Islet precursor cell (in vitro differentiated cells): ENCODE measurements at regions not wholly inside any gene's neighbourhood (a gene's known extent, or its start where the extent isn't known, plus 50 kb on each side); places are given as distances from the start of the nearest gene placed in this dataset.
"Not testable (repeated sequence)": the region's sequence is repeated elsewhere in the genome, so short reads cannot be mapped to it uniquely, and the experiment has no call there.

ENCODE experiments used
- DNase-seq: peaks from one replicate; pipeline ENCODE4 v3.0.0-alpha.2; 2018

DNA sequence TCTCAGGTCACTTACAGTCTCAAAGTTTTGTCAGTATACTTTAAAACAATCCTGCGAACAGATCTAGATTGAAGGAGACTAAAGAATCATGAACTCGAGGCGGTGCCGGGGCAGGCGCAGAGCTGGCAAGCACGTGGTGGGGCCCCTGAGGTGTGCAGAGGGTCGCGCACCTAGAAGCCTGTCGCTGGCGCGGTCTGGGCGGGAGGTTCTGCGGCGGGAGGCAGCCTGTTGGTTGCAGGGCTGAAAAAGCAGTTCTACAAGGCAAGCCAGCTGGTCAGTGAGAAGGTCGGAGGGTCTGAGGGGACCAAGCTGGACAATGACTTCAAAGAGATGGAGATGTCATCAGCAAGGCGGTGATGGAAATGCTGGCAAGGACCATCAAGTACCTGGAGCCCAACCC, 147.0 kb downstream of the GOSR1 start:
- peak; percentile 38 for DNase-seq

DNA sequence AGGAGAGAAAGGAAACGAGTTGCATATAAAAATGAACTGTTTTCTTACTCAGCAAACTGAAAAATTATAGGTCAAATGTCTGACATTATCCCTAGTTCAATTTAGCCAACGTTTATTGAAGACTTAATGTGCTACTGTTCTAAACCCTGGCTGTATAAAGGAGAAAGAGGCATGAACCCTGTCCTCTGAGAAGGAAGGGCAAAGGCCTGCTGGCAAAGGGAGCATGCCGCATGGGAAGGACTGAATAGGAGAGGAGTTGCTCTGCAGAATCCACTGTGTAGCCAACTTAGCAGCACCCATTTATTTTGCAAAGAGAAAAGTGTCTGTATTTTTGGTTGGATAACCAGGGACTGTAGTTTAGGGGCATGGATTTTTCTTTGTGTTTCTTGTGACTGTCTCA, 132.5 kb downstream of the GOSR1 start:
- not testable (repeated sequence) for DNase-seq

DNA sequence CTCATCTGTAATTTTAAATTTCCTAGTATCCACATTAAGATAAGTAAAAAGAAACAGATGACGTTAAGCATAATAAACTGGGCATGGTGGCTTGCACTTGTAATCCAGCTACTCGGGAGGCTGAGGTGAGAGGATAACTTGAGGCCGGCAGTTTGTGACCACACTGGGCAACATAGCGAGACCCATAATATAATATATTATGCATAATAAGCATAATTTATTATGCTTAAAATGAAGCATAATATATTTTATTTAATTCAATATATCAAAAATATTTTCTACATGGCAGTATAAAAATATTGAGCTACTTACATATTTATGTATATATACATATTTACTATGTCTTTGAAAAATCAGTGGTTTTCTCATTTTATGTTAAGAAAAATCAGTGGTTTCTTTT, 128.3 kb downstream of the GOSR1 start:
- no peak for DNase-seq

DNA sequence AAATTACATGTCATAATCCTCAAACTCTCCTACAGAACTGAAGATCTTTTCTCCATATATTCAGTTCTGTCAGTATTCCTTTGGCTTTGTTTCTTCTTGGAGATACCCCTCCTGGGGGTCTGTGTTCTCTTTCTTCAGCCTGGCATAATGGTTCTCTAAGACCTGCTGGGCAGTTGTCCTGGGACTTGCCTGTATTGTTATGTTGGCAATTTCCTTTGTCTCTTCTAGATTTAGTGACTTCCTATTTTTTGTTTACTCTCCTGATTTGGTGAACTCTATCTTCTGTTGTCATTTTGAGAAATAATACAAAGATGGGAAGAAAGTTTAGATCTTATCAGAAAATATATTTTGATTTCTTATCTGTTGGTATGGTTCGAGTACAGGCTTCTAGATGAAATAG, 127.8 kb downstream of the GOSR1 start:
- DNase-seq: no peak

DNA sequence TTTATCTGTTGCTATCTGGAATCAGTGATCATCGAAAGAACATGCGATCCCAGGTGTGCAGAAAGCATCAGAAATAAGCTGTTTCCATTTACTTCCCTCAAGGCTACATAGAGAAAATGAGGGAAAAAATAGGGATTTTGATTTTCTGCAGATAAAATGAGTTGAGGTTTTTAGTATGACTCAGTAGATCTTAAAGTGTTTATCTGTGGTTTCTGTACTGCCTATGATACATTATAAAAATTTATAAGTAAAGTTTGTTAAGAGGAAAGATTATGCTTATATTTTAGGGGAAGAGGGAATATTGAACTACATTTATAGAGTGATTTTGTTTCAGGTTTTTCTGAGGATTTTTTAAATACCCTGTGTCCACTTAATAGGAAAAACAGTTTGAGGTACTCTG, 125.2 kb downstream of the GOSR1 start:
- not testable (repeated sequence) for DNase-seq

DNA sequence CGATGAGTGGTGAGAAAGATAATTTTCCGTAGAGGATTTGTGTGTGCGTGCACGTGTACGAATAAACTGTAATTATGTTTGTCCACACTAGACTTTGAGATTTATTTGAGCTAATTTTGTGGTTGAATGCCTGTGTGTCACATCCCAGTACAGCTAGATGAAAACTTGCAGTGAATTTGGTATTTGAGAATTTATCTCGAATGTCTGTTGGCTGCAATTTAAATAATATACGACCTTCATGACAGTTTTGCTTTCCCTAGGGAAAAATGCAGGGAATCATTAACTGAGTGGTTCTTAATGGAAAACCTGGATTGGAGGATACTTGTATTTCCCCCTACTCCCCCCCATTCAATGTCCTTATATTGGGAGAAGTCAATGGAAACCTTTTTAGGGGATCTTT, 124.8 kb downstream of the GOSR1 start:
- DNase-seq: not testable (repeated sequence)

DNA sequence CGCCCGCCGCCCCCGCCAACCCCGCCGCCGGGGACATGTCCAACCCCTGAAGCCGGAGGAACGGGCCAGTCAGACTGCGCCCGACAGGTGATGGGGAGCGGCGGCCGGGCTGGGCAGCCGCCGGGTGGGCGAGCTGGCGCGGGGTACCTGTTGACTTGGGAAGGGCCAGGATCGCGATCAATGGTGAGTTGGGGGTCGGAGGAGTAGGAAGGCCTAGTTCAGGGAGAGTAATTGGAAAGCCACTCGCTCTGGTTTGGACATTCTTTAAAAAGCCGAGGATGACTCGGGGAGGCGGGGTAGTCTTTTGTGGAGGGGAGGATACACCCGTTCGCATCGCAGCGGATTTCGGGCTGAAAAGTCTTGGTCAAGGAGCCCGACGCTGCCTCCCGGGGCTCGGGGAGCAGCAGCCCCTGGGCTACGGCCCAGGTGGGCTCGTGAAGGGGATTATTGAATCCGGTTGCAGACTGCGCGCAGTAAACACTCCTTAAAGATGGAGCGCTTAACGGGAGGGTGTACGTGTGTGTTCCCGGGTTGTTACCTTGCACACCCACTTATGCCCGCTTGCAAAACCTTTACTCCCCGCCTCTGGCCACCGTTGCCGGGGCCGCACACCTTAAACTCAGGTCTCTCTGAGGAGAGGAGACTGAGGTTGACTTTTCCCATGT, 123.8 kb downstream of the GOSR1 start:
- peak; percentile 64 for DNase-seq

DNA sequence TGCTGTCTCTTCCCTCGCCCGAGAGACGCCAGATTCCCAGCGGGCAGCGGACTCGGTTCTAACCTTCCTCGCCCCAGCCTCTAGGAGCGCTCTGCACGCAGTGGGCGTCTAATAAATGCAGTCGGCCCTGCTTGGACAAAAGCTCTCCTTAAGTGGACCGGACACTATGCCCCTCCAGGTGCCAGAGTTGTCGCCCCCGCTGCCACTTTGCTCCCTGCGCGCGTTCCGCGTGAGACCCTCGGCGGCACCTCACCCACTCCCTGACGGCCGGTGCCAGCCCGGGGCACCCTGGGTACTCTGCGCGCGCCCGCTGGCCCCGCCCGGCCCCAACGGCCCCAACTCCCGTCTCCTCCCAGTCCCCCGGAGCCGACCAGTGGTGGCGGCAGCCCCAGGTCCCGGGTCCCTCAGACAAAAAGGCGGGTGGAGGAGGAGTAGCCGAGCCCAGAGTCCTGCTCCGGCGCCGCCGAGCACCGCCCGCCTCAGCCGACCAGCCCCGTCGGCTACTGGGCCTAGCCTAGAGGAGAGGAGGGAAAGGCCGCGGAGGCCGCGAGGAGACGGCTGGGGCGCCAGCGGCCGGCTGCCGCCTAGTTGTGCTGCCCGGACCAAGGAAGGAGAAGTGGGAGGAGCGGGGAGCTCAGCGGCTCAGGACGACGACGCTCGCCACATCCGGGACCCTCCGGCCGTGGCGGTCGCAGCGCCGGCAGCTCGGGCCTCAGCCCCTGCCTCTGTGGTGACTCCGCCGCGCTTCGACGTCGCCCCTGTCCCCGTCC, 123.0 kb downstream of the GOSR1 start:
- DNase-seq: peak; percentile 95

DNA sequence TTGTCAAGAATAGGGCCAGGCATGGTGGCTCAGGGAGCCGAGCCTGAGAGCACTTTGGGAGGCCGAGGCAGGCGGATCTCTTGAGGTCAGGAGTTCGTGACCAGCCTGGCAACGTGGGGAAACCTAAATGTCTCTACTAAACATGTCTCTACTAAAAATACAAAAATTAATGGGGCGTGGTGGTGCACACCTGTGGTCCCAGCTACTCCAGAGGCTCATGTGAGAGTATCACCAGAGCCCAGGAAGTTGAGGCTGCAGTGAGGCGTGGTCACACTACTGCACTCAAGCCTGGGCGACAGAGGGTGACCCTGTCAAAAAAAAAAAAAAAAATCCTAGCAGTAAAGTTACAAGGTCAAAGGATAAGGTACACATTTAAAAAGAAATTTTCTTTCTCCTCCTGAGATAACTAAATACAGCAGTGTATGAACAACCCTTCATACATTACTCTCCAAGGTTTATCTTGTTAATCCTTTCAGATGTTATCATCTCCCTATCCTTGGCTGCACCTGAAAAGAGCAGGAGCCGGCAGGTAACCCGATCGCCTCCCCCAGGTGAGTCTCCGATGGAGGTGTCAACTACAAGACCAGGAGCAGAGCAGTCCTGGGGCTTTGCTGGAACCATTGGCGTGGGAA, 122.3 kb downstream of the GOSR1 start:
- no peak for DNase-seq

DNA sequence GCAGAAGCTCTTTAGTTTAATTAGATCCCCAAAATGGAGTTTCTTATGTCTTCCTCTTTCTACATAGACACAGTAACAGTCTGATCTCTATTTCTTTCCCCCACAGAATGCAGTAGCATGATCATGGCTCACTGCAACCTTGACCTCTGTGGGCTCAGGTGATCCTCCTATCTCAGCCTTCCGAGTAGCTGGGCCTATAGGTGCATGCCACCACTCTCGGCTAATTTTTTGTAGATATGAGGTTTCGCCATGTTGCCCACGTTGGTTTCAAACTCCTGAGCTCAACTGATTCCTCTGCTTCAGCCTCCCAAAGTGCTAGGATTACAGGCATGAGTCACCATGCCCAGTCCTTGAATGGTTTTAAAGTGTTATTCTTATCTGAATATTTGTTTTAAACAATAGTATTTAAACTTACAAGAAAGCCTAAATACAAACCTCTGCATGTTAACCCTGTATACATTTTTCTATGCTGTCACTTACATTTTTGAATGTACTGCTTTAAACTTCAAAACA, 120.6 kb downstream of the GOSR1 start:
- DNase-seq: no peak

DNA sequence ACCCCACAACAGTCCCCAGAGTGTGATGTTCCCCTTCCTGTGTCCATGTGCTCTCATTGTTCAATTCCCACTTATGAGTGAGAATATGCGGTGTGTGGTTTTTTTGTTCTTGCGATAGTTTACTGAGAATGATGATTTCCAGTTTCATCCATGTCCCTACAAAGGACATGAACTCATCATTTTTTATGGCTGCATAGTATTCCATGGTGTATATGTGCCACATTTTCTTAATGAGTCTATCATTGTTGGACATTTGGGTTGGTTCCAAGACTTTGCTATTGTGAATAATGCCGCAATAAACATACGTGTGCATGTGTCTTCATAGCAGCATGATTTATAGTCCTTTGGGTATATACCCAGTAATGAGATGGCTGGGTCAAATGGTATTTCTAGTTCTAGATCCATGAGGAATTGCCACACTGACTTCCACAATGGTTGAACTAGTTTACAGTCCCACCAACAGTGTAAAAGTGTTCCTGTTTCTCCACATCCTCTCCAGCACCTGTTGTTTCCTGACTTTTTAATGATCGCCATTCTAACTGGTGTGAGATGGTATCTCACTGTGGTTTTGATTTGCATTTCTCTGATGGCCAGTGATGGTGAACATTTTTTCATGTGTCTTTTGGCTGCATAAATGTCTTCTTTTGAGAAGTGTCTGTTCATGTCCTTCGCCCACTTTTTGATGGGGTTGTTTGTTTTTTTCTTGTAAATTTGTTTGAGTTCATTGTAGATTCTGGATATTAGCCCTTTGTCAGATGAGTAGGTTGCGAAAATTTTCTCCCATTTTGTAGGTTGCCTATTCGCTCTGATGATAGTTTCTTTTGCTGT, 120.0 kb downstream of the GOSR1 start:
- DNase-seq: not testable (repeated sequence)

DNA sequence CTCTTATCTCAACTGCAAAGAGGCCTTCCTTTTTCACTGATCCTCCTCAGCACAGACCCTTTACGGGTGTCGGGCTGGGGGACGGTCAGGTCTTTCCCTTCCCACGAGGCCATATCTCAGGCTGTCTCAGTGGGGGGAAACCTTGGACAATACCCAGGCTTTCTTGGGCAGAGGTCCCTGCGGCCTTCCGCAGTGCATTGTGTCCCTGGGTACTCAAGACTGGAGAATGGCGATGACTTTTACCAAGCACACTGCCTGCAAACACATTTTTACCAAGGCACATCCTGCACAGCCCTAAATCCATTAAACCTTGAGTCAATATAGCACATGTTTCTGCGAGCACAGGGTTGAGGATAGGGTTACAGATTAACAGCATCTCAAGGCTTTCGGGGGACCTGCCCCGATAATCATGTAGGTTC, 117.8 kb downstream of the GOSR1 start:
- DNase-seq: not testable (repeated sequence)

DNA sequence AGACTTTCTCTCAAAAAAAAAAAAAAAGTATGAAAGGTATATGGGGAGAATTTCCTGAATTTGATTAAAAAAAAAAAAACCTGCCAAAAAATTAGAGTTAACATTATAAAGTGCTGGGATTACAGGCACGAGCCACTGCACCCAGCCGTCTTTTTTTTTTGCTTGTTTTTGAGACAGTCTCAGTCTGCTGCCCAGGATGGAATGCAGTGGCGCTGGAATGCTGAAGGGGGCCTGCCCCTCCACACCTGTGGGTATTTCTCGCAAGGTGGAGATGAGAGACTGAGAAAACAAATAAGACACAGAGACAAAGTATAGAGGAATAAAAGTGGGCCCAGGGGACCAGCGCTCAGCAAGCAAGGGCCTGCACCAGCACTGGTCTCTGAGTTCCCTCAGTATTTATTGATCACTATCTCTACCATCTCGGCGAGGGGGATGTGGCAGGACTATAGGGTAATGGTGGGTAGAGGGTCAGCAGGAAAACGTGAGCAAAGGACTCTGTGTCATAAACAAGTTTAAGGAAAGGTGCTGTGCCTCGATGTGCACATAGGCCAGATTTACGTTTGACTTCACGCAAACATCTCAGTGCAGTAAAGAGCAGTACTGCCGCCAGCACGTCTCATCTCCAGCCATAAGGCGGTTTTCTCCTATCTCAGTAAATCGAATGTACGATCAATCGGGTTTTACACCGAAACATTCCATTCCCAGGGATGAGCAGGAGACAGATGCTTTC, 117.2 kb downstream of the GOSR1 start:
- peak; percentile 67 for DNase-seq

DNA sequence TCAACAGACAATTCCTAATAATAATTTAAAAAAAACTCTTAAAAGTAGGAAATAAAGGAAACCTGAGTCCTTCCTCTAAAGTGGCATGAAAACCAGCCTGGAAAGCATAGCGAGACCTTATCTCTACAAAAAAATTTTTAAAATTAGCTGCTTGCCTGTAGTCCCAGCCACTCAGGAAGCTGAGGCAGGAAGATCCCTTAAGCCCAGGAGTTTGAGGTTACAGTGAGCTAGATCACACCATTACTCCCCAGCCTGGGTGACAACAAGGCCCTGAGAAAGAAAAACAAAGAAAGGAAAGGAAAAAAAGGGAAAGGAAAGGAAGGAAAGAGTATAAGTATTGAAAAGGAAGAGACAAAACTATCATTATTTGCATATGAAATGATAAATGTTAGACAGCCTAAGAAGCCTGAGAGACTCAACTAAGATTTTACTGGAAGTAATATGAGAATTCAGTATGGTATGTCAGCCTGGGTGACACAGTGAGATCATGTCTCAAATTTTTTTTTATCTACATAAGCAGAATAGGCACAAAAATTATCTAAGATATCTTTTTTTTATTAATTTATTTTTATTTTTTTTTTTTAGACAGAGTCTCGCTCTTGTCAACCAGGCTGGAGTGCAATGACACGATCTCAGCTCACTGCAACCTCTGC, 113.0 kb downstream of the GOSR1 start:
- no peak for DNase-seq

DNA sequence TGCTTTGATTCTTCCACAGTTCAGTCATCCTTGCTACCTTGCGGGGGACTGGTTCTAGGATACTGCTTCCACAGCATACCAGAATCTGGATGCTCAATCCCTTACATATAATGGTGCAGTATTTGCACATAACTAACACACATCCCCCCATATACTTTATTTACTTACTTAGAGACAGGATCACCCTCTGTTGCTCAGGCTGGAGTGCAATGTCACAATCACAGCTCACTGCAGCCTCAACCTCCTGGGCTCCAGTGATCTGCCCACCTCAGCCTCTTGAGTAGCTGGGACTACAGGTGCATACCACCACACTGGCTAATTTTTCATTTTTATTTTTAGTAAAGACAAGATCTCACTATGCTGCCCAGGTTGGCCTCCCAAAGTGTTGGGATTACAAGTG, 112.2 kb downstream of the GOSR1 start:
- DNase-seq: no peak

DNA sequence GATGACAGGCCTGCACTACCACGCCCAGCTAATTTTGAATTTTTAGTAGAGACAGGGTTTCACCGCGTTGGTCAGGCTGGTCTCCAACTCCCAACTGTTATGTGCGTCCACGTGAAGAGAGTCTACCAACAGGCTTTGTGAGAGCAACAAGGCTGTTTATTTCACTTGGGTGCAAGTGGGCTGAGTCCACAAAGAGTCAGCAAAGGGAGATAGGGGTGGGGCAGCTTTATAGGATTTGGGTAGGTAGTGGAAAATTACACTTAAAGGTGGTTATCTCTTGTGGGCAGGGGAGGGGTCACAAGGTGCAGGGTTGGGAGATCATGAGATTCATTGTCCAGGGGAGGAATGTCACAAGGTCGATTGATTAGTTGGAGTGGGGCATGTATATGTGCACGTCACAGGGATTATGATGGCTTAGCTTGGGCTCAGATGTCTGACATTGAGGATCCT, 111.6 kb downstream of the GOSR1 start:
- no peak for DNase-seq

DNA sequence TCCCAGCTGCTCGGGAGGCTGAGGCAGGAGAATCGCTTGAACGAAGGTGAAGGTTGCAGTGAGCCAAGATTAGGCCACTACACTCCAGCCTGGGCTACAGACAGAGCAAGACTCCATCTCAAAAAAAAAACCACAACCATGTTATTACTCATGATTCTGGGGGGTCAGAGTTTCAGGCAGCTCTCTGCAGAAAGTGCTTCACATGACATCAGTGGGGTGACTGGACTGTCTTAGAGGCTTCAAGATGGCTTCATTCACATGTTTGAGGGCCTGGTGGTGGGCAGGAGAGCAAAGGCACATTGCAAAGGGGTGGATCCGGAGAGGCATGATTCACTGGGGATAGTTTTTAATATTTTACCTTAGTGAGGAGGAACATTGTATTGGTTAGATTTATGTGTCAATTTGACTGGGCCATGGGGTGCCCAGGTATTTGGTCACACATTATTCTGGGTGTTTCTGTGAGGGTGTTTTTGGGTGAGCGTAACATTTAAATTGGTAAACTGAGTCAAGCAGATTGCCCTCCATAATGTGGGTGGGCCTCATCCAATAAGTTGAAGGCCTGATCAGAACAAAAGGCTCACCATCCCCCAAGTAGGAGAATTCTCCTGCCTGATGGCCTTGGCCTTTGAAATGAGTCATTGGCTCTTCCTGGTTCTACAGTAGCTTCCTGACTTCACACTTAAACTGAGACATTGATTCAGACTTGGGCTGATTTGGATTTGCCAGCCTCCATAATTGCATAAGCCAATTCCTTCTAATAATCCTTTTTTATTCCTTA, 109.8 kb downstream of the GOSR1 start:
- no peak for DNase-seq

DNA sequence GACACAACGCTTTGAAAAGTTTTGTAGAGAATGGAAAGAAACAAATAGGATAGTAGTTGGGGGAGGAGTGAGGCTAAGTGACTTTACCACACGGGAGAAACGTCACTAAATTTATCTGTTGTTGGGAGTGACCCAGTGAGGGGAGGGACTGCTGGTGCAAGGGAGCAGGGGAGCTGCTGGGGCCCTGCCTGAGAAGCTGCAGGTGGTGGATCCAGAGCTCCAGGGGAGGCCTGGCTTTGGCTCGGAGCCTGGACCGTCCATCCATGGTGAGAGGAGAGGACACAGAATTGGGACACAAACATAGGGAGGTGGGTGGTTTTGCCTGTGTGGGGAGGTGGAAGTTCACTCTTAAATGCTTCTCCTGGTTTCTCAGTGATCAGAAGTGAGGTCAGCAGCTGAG, 107.6 kb downstream of the GOSR1 start:
- no peak for DNase-seq

DNA sequence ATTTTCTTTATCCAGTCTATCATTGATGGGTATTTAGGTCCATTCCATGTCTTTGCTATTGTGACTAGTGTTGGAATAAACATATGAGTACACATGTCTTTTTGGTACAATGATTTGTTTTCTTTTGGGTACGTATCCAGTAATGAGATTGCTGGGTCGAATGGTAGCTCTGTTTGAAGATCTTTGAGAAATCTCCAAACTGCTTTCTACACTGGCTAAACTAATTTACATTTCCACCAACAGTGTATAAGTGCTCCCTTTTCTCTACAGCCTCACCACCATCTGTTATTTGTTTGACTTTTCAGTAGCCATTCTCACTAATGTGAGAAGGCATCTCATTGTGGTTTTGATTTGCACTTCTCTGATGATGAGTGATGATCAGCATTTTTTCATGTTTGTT, 103.7 kb downstream of the GOSR1 start:
- DNase-seq: no peak

DNA sequence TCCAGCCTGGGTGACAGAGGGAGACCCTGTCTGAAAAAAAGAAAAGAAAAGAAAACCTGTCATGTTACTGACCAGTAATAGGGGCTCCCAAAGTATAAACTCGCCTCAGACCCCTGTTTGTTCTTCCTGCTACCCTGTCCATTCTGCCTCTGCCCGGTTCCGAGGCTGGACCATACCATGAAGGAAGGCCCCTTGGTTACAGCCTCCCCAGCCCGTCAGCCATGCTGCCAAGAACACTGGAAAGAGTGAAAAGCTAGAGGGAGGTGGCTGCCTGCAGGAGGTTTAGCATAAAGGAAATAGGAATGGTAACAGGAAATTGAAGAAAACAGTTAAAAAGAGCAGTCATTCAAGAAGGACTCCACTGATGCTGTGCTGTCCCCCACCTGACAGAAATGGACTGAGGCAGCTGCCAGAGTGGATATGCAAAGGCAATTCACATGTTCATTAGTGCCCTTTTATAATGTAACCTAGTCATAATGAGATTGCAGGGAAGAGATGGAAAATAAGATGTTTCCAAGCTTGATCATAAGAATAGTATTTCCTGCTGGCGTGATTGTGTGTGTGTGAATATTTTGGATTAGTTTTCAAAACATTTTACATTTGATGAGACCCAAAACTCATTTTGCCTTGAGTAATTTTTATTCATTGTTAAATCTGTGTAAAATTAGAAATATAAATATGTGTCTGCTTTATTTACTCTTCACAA, 102.6 kb downstream of the GOSR1 start:
- DNase-seq: peak; percentile 47
